Keratinocyte (primary cell): ENCODE measurements at regions not wholly inside any gene's neighbourhood (a gene's known extent, or its start where the extent isn't known, plus 50 kb on each side); places are given as distances from the start of the nearest gene placed in this dataset.

ENCODE experiments used
- CTCF ChIP-seq, 3 experiments: IDR thresholded peaks in 1 of 3; conservative IDR thresholded peaks in 1 of 3; optimal IDR thresholded peaks in 1 of 3; 2 replicates in 2 of 3; 3 replicates in 1 of 3; pipeline versions ENCODE3 to v1.5.1; 2011; ENCODE audit warnings: low read length in 3 of 3, mild to moderate bottlenecking in 3 of 3, moderate library complexity in 2 of 3, control low read depth in 1 of 3, inconsistent platforms in 1 of 3; ENCODE audit not compliant: insufficient read depth in 2 of 3; ENCODE audit errors: extremely low read depth in 1 of 3
- EZH2 ChIP-seq: IDR thresholded peaks from one replicate; pipeline ENCODE4 v1.6.1; 2012; ENCODE audit warnings: inconsistent platforms, mild to moderate bottlenecking, low read length, moderate library complexity

GRCh38 chr2:11065833-11066485 is 89.3 kb upstream of the SLC66A3 start:
- TF ChIP-seq CTCF (optimal IDR thresholded peaks at IDR 0.05 in 1 of 3, IDR thresholded peaks at IDR 0.05 in 1 of 3, conservative IDR thresholded peaks at IDR 0.05 in 1 of 3; ENCODE audit: extremely low read depth in 1 of 3, insufficient read depth in 2 of 3, low read length in 3 of 3): no peak
- TF ChIP-seq EZH2: no peak
